ENCODE measurements at regions not wholly inside any gene's neighbourhood (a gene's known extent, or its start where the extent isn't known, plus 50 kb on each side); places are given as distances from the start of the nearest gene placed in this dataset.

DNA sequence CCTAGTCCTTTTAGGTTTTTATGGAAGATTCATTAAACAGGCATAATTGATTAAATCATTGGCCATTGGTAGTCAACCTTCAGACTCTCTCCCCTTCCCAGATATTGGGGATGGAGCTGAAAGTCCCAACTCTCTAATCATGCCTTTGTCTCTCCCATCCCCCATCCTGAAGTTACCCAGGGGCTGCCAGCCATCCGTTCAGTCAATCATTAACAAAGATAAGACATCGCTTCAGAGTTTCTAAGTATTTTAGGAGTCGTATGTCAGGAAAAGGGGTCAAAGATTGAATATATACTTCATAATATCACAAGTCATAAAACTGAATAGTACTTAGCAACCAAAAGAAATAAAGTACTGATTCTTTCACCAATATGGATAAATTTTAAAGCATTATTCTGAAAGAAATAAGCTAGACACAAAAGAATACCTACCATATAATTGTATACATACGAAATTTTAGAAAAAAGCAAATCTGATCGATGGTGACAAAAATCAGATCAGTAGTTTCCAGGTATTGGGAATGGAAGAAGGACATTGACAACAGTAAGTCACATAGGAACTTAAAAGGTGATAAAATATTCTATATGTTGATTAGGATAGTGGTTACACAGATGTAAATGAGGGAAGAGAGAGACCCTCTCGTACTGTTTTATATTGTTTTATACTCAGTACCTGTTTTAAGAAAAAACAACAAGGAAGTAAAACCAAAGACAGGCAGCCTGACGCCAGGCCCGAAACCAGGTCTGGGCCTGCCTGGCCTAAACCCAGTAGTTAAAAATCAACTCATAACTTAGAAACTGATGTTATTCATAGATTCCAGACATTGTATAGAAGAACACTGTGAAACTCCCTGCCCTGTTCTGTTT, 414.4 kb downstream of the DAD1 start:
- TF ChIP-seq, protein P1, sequence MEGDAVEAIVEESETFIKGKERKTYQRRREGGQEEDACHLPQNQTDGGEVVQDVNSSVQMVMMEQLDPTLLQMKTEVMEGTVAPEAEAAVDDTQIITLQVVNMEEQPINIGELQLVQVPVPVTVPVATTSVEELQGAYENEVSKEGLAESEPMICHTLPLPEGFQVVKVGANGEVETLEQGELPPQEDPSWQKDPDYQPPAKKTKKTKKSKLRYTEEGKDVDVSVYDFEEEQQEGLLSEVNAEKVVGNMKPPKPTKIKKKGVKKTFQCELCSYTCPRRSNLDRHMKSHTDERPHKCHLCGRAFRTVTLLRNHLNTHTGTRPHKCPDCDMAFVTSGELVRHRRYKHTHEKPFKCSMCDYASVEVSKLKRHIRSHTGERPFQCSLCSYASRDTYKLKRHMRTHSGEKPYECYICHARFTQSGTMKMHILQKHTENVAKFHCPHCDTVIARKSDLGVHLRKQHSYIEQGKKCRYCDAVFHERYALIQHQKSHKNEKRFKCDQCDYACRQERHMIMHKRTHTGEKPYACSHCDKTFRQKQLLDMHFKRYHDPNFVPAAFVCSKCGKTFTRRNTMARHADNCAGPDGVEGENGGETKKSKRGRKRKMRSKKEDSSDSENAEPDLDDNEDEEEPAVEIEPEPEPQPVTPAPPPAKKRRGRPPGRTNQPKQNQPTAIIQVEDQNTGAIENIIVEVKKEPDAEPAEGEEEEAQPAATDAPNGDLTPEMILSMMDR (IDR thresholded peaks at IDR 0.05): no peak
- no peak for TF ChIP-seq POLR2AphosphoS5 (IDR thresholded peaks at IDR 0.05)
- no peak for TF ChIP-seq POLR2A (IDR thresholded peaks at IDR 0.05)
